ENCODE measurements at regions not wholly inside any gene's neighbourhood (a gene's known extent, or its start where the extent isn't known, plus 50 kb on each side); places are given as distances from the start of the nearest gene placed in this dataset.
A peak's percentile ranks its signal among the peaks of the same experiment; 100 is the strongest.

GRCh38 chr22:48277868-48278581 lies 1515.6 kb downstream of the TBC1D22A start:
- DNase-seq = no peak

- DNase-seq = no peak
These were observed 1514.8 kb downstream of the TBC1D22A start for GRCh38 chr22:48276994-48277867.

GRCh38 chr22:48275412-48275811 lies 1513.0 kb downstream of the TBC1D22A start:
- no peak for DNase-seq

GRCh38 chr22:48270731-48271130 lies 1508.3 kb downstream of the TBC1D22A start:
- no peak for DNase-seq

GRCh38 chr22:48268771-48269552 lies 1506.5 kb downstream of the TBC1D22A start:
- DNase-seq = no peak

GRCh38 chr22:48268293-48268692 lies 1505.8 kb downstream of the TBC1D22A start:
- no peak for DNase-seq

GRCh38 chr22:48267681-48268080 lies 1505.2 kb downstream of the TBC1D22A start:
- no peak for DNase-seq

GRCh38 chr22:48265000-48265625 lies 1502.7 kb downstream of the TBC1D22A start:
- no peak for DNase-seq

GRCh38 chr22:48264586-48264985 lies 1502.1 kb downstream of the TBC1D22A start:
- DNase-seq = no peak

- no peak for DNase-seq
These were observed 1501.4 kb downstream of the TBC1D22A start for GRCh38 chr22:48263791-48264351.

GRCh38 chr22:48263431-48263765 lies 1500.9 kb downstream of the TBC1D22A start:
- no peak for DNase-seq

- DNase-seq = no peak
These were observed 1500.4 kb downstream of the TBC1D22A start for GRCh38 chr22:48262596-48263430.

GRCh38 chr22:48261706-48262105 lies 1499.3 kb downstream of the TBC1D22A start:
- no peak for DNase-seq

- DNase-seq = no peak
These were observed 1498.7 kb downstream of the TBC1D22A start for GRCh38 chr22:48261048-48261621.

GRCh38 chr22:48259991-48260670 lies 1497.7 kb downstream of the TBC1D22A start:
- DNase-seq = no peak

GRCh38 chr22:48258811-48259210 lies 1496.4 kb downstream of the TBC1D22A start:
- DNase-seq = no peak

- no peak for DNase-seq
These were observed 1495.7 kb downstream of the TBC1D22A start for GRCh38 chr22:48258064-48258701.

- peak; percentile 2 for DNase-seq
These were observed 1495.2 kb downstream of the TBC1D22A start for GRCh38 chr22:48257685-48258055.

- DNase-seq = no peak
These were observed 1494.6 kb downstream of the TBC1D22A start for GRCh38 chr22:48256776-48257684.
